GM19328 (cell line): ENCODE measurements at regions not wholly inside any gene's neighbourhood (a gene's known extent, or its start where the extent isn't known, plus 50 kb on each side); places are given as distances from the start of the nearest gene placed in this dataset.
"Not testable (repeated sequence)": the region's sequence is repeated elsewhere in the genome, so short reads cannot be mapped to it uniquely, and the experiment has no call there.

ENCODE experiments used
- ATAC-seq: cut with Tn5 transposase; IDR thresholded peaks from one replicate; pipeline ENCODE4 v1.9.1; 2021; ENCODE audit warnings: mild to moderate bottlenecking, moderate library complexity; ENCODE audit not compliant: unreplicated experiment

DNA sequence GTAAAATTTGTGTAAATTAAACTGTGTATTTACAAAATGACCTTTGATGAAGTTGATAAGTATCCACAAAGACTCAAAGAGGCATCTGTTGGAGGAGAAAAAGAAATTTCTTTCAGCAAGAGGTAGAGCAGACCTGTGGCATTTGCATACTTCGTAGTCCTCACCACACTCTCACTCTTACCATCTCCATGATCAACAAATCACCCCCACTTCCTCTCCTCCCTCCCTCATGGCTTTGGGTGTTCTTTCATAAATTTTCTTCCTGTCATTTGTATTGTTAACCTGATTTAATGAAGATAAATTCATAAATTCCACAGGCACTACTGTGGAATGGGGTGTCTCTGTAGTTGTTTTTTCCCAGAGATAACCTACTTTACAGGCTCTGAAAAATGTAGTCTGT is 366.5 kb downstream of the ZNF674 start:
- ATAC-seq, result no peak

DNA sequence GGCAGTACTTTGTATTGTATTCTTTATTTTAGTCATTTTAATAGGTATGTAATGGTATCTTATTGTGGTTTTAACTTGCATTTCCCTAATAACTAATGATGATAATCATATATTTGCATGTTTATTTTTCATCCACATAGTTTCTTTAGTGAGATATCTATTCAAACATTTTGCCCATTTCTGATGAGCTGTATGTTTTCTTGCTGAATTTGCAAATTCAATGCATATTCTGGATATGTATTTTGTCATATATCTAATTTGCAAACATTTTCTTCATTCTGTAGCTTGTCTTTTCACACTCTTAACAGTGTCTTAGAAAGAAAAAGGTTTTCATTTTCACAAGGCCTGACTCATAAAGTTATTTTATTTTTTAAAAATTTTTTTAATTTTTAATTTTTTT is 372.1 kb downstream of the ZNF674 start:
- ATAC-seq, result no peak

DNA sequence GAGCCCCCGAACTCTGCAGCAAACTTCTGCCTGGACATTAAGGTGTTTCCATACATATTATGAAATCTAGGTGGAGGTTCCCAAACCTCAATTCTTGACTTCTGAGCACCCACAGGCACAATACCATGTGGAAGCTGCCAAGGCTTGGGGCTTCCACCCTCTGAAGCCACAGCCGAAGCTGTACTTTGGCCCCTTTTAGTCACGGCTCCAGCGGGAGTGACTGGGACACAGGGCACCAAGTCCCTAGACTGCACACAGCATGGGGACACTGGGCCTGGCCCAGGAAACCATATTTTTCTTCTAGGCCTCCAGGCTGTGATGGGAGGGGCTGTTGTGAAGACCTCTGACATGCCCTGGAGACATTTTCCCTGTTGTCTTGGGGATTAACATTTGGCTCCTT is 373.8 kb downstream of the ZNF674 start:
- ATAC-seq, result not testable (repeated sequence)

DNA sequence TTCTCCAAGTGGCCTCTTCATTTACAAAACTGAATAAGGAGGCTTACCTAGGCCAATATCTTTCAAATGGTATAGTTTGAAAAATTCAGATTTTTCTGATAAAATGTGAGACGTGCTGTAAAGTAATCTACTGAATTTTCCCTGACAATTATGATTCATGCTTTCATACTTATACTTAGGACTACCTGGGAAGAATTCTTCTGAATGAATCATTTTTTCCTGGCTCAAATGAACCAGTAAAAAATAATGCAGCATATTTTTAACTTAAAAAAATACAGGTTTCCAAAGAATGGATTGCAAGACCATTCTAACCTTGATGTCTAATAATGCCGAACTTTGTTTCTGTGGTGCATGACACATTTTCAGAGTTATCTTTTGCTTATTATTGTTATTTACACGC is 375.4 kb downstream of the ZNF674 start:
- no peak for ATAC-seq

DNA sequence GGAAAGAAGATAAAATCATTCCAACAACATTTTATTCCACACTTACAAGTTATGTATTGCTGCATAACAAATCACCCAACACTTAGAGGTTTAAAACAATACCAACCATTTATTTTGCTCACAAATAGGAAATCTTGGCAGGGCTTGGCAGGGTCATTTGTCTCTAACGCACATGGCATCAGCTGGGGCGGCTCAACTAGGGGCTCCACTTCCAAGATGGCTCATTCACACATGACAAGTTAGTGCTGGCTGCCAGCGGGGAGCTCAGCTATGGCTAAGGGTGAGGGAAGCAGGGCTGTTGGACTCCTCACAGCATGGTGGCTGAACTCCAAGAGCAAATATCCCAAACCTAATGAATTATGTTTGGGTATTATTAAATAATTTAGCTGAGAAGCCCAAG is 377.0 kb downstream of the ZNF674 start:
- no peak for ATAC-seq

DNA sequence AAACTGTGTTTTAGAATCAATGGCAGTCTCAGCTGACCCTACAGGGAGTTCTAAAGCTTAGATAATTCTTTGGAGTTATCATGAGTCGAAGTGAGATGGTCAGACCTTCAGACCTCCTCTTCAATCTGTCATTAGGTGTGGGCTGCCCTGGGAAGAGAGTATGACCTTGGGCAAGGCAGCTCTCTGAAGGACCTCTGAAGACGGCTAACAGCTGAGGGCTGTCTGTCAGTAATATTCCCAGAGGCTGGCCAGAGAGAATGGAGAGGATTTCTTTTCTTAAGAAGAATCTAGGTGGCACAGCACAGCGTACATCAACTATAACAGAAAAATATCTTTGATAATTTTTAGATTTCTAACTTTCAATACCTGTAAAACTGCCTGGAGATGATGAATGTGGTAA is 379.4 kb downstream of the ZNF674 start:
- ATAC-seq, result no peak

DNA sequence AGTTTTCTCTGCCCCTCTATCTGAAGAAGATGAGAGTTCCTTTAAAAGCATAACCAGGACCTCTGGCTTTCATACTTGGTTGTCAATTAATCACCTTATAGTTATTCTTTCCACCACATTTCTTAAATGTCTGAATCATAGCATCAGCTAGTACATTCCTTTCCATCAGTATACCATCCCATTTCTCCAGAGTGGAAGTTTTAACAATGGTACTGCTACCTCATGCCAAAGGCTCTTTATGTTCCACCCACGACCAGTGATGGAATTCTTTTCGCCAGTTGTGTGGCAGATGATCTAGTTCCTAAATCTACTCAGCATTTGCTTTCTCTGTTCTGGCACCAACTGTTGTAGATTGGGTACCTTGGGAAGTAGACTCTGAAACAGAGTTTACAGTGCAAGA is 379.8 kb downstream of the ZNF674 start:
- no peak for ATAC-seq

DNA sequence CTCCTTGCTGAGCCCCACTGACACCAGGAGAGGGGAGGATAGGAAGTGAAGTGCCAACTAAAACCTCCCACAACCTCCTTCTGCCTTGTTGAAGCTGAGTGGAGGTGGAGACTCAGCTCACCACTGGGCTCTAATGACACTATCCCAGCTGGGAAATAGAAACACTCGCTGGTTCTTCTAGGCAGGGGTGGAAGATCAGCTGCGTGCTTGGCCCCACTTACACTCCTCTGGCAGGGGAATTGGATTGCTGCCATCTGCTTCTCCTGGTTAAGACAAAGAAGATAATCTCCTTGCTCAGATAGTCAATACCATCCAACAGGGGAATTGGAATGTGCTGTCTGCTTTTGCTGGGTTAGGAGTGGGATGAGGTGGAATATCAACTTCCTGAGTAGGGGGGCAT is 392.5 kb downstream of the ZNF674 start:
- no peak for ATAC-seq

DNA sequence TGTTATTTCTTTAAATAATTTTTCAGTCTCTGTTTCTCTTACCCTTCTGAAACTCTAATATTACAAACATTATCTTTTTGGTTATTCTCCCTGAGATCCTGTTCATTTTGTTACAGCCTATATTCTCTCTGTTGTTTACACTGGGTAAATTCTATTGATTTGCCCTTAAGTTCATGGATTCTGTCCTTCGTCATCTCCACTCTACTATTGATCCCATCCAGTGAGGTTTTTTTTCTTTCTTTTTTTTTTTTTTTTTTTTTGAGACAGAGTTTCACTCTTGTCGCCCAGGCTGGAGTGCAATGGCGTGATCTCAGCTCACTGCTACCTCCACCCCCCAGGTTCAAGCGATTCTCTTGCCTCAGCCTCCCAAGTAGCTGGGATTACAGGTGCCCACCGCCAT is 393.9 kb downstream of the ZNF674 start:
- not testable (repeated sequence) for ATAC-seq

DNA sequence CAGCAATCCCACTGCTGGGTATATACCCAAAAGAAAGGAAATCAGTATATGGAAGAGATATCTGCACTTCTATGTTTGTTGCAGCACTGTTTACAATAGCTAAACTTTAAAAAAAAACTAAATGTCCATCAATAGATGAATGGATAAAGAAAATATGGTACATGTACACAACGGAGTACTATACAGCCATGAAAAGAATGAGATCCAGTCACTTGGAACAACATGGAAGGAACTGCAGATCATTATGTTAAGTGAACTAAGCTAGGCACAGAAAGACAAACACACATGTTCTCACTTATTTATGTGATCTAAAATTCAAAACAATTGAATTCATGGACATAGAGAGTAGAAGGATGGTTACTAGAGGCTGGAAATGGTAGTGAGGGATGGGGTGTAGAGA is 400.7 kb downstream of the ZNF674 start:
- ATAC-seq, result no peak

DNA sequence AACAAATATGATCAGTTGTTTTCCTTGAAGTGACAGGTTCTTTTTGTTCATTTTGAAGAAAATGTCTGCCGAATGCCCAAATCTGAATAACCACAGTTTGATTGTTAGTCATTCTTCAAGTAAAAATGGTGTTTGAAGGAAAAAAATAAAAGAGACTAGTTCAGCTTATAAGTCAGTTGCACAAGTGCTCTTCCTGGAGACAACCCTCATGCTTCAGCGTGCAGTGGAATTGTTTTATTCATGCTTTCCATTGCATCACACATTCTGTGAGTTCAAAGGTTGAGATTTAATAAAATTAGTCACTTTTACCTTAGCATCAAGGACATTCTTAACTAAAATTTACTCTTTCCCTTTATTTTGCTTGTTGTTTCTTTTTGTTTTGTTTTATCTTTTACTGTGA is 404.9 kb downstream of the ZNF674 start:
- ATAC-seq, result no peak

DNA sequence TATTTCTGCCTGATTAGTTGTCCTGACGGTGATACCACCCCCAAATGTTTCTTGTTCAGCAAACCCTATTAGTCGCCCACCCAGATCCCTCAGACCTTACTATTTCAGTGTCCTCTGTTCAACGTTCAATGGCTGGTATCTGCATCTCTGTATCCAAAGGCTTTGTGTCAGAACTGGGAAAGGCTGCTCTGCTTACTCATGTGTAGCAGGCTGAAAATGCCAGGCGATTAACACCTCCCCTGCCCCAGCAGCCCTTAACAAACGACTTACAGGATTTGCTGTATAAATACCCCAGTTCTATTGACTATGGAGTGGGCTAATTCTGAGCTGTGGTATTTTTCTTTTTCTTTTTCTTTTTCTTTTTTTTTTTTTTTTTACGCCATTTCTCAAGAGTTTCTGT is 415.0 kb downstream of the ZNF674 start:
- ATAC-seq, result no peak

DNA sequence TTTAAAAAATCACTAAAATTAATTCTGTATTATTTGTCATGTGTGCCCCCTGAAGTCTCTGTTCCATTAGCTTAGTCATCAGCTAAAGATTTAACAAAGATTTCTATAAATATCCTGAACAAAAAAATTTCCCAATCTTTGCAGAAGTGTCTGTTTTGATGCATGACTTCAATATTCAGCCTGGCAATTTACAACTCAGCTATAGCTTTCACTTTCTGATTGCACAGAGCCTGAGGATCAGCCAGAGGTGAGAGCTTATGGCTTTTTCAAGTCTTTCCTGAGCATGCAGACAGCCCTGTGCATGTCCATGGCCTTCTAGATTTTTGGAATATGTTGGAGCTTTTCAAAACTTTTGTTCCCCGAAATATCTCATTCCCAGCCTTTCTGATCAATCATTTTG is 420.1 kb downstream of the ZNF674 start:
- no peak for ATAC-seq

DNA sequence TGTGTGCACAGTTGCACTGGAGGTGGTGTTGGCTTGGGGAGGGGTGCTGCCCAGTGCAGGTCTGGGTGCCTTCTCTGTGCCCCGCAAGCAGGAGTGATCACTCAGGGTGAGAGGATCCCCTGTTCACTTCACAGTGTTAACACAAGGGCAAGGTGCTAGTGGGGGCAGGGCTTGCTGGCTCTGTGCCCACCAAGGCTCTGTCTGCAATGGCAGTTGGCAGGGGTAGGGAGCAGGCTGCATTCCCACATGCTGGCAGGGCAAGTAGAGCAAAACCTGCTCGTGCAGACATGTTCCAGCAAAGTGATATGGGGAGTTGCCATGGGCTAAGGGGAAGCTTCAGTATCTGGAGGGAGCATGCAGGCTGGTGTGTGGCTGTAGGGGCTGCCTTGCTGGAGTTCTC is 428.0 kb downstream of the ZNF674 start:
- ATAC-seq, result no peak

DNA sequence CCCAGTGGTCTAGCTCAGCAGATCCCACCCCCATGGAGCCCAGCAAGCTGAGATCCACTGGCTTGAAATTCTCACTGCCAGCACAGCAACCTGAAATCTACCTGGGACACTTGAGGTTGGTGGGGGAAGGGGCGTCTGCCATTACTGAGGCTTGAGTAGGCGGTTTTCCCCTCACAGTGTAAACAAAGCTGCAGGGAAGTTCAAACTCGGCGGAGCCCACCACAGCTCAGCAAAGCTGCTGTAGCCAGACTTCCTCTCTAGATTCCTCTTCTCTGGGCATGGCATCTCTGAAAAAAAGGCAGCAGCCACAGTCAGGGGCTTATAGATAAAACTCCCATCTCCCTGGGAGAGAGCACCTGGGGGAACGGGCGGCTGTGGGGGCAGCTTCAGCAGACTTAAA is 457.9 kb downstream of the ZNF674 start:
- not testable (repeated sequence) for ATAC-seq

DNA sequence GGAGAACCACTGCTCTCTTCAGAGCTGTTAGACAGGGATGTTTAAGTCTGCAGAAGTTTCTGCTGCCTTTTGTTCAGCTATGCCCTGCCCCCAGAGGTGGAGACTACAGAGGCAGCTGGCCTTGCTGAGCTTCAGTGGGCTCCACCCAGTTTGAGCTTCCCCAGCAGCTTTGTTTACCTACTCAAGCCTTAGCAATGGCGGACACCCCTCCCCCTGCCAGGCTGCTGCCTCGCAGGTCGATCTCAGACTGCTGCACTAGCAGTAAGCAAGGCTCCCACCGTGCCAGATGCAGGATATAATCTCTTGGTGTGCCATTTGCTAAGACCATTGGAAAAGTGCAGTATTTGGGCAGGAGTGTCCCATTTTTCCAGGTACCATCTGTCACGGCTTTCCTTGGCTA is 465.1 kb downstream of the ZNF674 start:
- ATAC-seq, result not testable (repeated sequence)

DNA sequence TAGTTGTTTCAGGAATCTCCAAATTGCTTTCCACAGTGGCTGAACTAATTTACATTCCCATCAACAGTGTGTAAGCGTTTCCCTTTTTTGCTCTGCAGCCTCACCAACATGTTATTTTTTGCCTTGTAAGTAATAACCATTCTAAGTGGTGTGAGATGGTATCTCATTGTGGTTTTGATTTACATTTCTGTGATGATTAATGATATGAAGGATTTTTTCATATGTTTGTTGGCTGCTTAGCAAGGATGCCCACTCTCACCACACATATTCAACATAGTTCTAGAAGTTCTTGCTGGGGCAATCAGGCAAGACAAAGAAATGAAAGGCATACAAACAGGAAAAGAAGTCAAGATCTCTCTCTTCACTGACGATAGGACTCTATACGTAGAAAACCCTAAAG is 472.4 kb downstream of the ZNF674 start:
- ATAC-seq, result no peak

DNA sequence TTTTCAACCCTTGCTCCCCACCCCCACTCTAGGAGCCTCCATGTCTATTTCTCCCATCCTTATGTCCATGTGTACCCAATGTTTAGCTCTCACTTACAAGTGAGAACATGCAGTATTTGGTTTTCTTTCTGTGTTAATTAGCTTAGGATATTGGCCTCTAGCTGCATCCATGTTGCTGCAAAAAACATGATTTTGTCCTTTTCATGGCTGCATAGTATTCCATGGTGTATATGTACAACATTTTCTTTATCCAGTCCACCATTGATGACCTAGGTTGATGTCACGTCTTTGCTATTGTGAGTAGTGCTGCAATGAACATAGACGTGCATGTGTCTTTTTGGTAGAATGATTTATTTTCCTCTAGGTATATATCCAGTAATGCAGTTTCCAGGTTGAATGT is 472.8 kb downstream of the ZNF674 start:
- ATAC-seq, result no peak

DNA sequence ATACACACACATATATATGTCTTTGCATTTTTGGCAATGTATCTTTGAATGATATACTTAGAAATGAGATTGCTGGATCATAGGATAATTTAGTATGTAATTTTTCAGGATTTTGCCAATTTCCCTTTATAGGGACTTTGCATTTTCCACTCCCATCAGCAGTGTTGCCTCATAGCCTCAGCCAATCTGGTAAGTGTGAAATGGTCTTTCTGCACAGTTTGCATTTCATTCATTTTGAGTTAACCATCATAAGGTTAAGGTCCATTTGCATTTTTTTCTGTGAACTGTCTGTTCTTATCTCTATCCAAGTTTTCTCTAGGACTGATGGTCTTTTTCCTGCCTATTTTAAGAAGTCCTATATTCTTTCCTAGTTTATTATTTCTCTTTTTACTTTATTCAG is 474.8 kb downstream of the ZNF674 start:
- no peak for ATAC-seq

DNA sequence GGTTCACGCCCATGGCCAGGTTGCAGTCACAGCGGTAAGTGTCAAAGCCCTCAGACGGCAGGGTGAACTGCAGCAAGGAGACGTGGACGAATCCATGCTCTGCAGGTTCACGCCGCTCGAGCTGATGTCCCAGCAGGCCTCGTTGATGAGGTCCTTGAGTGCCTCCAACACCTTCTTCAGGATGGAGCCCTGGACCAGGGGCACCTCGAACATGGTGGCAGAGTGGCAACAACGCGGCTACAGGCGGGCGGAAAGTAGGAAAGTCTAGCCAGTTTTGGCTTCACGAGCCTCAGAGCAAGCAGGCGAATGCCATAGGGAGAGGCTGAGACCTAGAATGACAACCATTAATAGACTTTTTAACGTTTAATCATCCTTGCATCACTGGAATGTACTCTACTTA is 485.9 kb downstream of the ZNF674 start:
- ATAC-seq, result no peak

DNA sequence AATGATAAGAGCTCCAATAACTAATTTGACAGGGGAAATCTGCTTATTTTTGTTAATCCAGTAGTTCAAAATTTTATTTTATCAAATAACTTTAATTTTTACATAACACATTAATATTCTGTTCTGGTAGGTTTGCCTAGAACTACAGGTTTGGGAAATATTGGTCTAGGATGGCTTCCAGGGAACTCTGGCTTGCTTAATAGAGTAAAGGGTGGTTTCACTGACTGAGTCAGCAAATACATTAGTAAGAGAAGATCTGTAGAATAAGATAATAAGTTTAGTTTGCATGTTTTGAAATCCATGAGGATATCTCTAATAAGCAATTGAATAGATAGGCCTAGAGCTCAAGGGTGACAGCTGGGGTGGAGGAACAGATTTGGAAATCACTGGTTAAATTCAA is 500.7 kb downstream of the ZNF674 start:
- no peak for ATAC-seq

DNA sequence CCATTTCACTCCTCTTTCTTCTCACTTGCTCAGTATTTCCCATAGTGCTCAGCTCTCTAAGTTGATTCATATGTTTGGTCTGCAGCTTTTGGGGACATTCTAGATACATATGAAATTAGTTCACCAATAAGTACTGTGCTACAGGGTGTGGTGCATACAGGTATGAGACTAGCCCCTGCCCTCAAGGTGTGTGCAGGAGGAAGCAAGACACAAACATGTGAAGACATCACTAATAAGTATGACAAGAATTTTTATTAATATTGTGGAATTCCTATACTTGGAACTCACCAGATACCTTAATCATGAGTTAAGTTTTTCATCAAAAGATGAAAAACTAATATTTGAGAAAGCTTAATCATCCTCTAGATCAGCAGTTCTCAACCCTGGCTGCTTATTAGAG is 505.2 kb downstream of the ZNF674 start:
- no peak for ATAC-seq

DNA sequence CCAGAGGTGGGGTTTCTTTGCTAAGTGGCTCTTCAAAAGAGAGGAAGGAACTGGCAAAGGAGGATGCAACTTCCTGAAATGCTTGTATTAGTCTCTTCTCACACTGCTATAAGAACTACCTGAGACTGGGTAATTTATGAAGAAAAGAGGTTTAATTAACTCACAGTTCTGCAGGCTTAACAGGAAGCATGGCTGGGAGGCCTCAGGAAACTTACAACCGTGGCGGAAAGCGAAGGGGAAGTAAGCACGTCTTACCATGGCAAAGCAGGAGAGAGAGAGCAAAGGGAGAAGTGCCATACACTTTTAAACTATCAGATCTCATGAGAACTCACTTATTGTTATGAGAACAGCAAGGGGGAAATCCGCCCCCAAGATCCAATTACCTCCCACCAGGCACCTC is 505.7 kb downstream of the ZNF674 start:
- ATAC-seq, result no peak

DNA sequence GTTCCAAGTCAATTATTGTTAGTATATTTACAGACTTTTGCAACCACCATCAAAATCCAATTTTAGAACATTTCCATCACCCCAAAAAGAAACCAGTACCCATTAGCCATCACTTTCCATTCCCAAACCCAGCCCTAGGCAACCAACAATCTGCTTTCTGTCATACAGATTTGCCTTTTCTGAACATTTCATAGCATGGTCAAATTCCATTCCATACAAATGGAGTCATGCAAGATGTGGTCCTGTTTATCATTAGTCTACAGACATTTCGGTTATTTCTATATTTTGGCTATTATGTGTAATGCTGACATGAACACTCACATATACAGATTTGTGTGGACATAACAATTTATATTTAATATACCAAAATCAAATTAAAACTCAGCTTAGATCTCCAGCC is 508.7 kb downstream of the ZNF674 start:
- no peak for ATAC-seq
